Osteocyte (in vitro differentiated cells): ENCODE measurements at regions not wholly inside any gene's neighbourhood (a gene's known extent, or its start where the extent isn't known, plus 50 kb on each side); places are given as distances from the start of the nearest gene placed in this dataset.
"Not testable (repeated sequence)": the region's sequence is repeated elsewhere in the genome, so short reads cannot be mapped to it uniquely, and the experiment has no call there.

Experiments
- DNase-seq: peaks from one replicate; pipeline ENCODE4 v3.0.0; 2021; ENCODE audit warnings: mixed read lengths; ENCODE audit not compliant: unreplicated experiment; ENCODE audit errors: extremely low spot score
- H3K27ac Mint-ChIP-seq: one replicate; pipeline ENCODE4 v1.8.0; 2021; ENCODE audit warnings: mild to moderate bottlenecking, mixed read lengths; ENCODE audit not compliant: unreplicated experiment
- H3K27me3 Mint-ChIP-seq: one replicate; pipeline ENCODE4 v1.8.0; 2021; ENCODE audit warnings: mixed read lengths; ENCODE audit not compliant: unreplicated experiment
- H3K36me3 Mint-ChIP-seq: one replicate; pipeline ENCODE4 v1.8.0; 2021; ENCODE audit warnings: mixed read lengths; ENCODE audit not compliant: unreplicated experiment
- H3K4me1 Mint-ChIP-seq: one replicate; pipeline ENCODE4 v1.8.0; 2021; ENCODE audit warnings: mixed read lengths; ENCODE audit not compliant: unreplicated experiment
- H3K4me3 Mint-ChIP-seq: one replicate; pipeline ENCODE4 v1.8.0; 2021; ENCODE audit warnings: mild to moderate bottlenecking, moderate library complexity, mixed read lengths; ENCODE audit not compliant: unreplicated experiment
- H3K9me3 Mint-ChIP-seq: one replicate; pipeline ENCODE4 v1.8.0; 2021; ENCODE audit warnings: mixed read lengths; ENCODE audit not compliant: unreplicated experiment
- TF ChIP-seq, protein P1 (sequence below): fragments of 200-600 bp; sonication (generic); IDR thresholded peaks from 2 replicates; pipeline ENCODE4 v1.5.0; 2021; ENCODE audit warnings: antibody characterized with exemption, mild to moderate bottlenecking, moderate library complexity

DNA sequence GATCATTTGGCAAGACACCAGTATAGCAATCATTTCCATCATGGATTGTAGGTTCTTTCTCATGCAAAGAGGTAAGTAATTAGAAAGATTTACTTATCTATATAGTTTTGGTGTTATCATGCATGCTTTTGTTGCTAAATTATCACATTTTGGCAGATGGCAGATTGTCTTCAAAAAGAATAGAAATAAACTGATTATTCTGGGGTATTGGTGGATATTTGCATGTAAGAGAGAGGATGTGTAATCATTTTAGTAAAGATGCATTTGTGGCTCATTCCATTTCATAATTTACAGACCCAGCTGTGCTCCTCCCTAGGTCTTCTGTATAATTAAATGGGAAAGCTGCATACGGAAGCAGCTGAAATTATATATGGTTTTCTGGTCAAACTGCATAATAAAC lies 875.7 kb upstream of the ANO3 start:
- DNase-seq: no peak
- TF ChIP-seq, protein P1, sequence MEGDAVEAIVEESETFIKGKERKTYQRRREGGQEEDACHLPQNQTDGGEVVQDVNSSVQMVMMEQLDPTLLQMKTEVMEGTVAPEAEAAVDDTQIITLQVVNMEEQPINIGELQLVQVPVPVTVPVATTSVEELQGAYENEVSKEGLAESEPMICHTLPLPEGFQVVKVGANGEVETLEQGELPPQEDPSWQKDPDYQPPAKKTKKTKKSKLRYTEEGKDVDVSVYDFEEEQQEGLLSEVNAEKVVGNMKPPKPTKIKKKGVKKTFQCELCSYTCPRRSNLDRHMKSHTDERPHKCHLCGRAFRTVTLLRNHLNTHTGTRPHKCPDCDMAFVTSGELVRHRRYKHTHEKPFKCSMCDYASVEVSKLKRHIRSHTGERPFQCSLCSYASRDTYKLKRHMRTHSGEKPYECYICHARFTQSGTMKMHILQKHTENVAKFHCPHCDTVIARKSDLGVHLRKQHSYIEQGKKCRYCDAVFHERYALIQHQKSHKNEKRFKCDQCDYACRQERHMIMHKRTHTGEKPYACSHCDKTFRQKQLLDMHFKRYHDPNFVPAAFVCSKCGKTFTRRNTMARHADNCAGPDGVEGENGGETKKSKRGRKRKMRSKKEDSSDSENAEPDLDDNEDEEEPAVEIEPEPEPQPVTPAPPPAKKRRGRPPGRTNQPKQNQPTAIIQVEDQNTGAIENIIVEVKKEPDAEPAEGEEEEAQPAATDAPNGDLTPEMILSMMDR: no peak
- Mint-ChIP-seq H3K36me3 (no peaks in the 10 kb centered on the region), H3K4me3 (no peak overlapping the region), H3K27ac (no peak overlapping the region), H3K27me3 (no peaks in the 10 kb centered on the region), H3K9me3 (no peaks in the 10 kb centered on the region), H3K4me1 (no peaks in the 10 kb centered on the region)

- Mint-ChIP-seq H3K27ac (no peak overlapping the region), H3K27me3 (no peaks in the 10 kb centered on the region), H3K9me3 (no peaks in the 10 kb centered on the region), H3K4me3 (no peak overlapping the region), H3K4me1 (no peaks in the 10 kb centered on the region), H3K36me3 (no peaks in the 10 kb centered on the region)
- TF ChIP-seq, protein P1: no peak
- DNase-seq: no peak
Measured at GRCh38 chr11:25483915-25484635, 847.9 kb upstream of the ANO3 start.

DNA sequence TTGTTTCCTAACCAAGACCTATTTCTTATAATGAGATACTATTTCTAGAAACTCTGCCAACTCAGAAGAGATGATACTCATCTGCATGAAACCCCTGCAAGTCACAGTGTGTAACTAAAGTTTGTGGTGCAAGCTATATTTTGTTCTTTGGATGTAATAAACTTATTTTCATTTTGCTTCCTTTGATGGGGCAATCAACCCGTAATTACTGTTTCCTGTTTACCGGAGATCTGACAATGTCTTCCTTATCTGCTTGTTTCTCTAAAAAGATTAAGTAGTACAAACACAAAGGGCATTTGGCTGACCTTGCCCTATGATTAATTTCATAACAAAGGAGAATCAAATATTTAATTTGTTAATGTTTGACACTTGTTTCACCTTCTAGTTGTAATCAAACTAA lies 846.6 kb upstream of the ANO3 start:
- Mint-ChIP-seq H3K27ac (no peak overlapping the region), H3K27me3 (no peaks in the 10 kb centered on the region), H3K4me3 (no peak overlapping the region), H3K36me3 (no peaks in the 10 kb centered on the region), H3K9me3 (no peaks in the 10 kb centered on the region), H3K4me1 (no peaks in the 10 kb centered on the region)
- TF ChIP-seq, protein P1: no peak
- no peak for DNase-seq

- H3K36me3 Mint-ChIP-seq: not testable (repeated sequence)
Measured at GRCh38 chr11:25486338-25486737, 845.6 kb upstream of the ANO3 start.

DNA sequence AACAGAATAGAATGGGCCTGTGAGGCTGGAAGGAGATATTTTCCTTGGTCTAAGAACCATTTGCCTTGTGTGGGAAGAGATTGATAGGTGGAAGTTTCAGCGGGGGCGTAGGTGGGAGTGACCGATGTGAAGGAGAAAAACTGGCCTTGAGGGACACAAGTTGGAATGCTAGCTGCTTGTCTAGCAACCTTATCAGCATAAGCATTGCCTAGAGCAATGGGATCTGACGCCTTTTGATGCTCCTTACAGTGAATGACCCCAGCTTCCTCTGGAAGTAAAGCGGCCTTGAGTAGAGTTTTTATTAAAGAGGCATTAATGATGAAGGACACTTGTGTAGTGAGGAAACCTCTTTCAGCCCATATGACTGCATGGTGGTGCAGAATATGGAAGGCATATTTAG lies 843.8 kb upstream of the ANO3 start:
- H3K36me3 Mint-ChIP-seq, DNase-seq, H3K27ac Mint-ChIP-seq, H3K4me1 Mint-ChIP-seq, H3K9me3 Mint-ChIP-seq, H3K27me3 Mint-ChIP-seq, H3K4me3 Mint-ChIP-seq: not testable (repeated sequence)

More at GRCh38 chr11:25486338-25486737, 845.6 kb upstream of the ANO3 start:
- not testable (repeated sequence) for H3K9me3 Mint-ChIP-seq, H3K4me3 Mint-ChIP-seq, DNase-seq, H3K27me3 Mint-ChIP-seq, H3K27ac Mint-ChIP-seq, H3K4me1 Mint-ChIP-seq

- H3K9me3 Mint-ChIP-seq: peaks cover 14% of the 10 kb centered on the region
- H3K36me3 Mint-ChIP-seq, H3K4me1 Mint-ChIP-seq, H3K27me3 Mint-ChIP-seq, H3K4me3 Mint-ChIP-seq, DNase-seq, H3K27ac Mint-ChIP-seq: not testable (repeated sequence)
Measured at GRCh38 chr11:25501426-25501825, 830.5 kb upstream of the ANO3 start.
